MM.1S (cell line): ENCODE measurements at regions not wholly inside any gene's neighbourhood (a gene's known extent, or its start where the extent isn't known, plus 50 kb on each side); places are given as distances from the start of the nearest gene placed in this dataset.

Source experiments
- EZH2 ChIP-seq: fragments of 300-600 bp; sonication (generic); optimal IDR thresholded peaks from 2 replicates; pipeline ENCODE3; 2017; ENCODE audit warnings: low read depth, mild to moderate bottlenecking, antibody characterized with exemption, low read length, mixed read lengths
- EZH2phosphoT487 ChIP-seq: fragments of 300-600 bp; sonication (generic); IDR thresholded peaks from 2 replicates; pipeline ENCODE4 v1.6.1; 2018; ENCODE audit warnings: antibody characterized with exemption, low read length
- TF ChIP-seq, protein P1 (sequence below): fragments of 300-600 bp; sonication (generic); IDR thresholded peaks from 2 replicates; pipeline ENCODE4 v1.5.1; 2016; ENCODE audit warnings: antibody characterized with exemption, low read length, mixed read lengths

DNA sequence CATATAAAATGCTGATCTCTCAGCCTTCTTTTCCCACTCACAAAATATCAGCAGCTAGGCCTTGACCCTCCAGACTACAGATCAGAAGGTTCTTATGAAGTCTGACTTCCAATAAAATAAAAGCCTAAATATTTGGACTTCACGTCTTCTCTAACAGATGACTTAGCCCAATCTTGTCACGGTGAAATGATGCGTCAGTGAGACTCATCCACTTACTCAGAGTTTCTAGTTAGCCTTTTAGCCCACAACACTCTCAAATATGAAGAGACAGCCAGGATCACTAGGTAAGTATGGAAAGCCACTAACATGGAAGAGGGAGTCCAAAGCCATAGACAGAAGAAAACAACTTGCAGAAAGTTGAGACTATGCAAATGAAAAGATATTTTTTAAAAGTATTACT, 601.2 kb downstream of the PYDC2 start:
- TF ChIP-seq, protein P1, sequence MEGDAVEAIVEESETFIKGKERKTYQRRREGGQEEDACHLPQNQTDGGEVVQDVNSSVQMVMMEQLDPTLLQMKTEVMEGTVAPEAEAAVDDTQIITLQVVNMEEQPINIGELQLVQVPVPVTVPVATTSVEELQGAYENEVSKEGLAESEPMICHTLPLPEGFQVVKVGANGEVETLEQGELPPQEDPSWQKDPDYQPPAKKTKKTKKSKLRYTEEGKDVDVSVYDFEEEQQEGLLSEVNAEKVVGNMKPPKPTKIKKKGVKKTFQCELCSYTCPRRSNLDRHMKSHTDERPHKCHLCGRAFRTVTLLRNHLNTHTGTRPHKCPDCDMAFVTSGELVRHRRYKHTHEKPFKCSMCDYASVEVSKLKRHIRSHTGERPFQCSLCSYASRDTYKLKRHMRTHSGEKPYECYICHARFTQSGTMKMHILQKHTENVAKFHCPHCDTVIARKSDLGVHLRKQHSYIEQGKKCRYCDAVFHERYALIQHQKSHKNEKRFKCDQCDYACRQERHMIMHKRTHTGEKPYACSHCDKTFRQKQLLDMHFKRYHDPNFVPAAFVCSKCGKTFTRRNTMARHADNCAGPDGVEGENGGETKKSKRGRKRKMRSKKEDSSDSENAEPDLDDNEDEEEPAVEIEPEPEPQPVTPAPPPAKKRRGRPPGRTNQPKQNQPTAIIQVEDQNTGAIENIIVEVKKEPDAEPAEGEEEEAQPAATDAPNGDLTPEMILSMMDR, result no peak
- TF ChIP-seq EZH2phosphoT487 (no peak), EZH2 (no peak)
